GM23338 (cell line): ENCODE measurements at regions not wholly inside any gene's neighbourhood (a gene's known extent, or its start where the extent isn't known, plus 50 kb on each side); places are given as distances from the start of the nearest gene placed in this dataset.

Experiments used
- CREB1 ChIP-seq: fragments of 250-450 bp; sonication (Bioruptor Pico); IDR thresholded peaks from 2 replicates; pipeline ENCODE4 v1.5.0; 2020; ENCODE audit warnings: low read depth, mild to moderate bottlenecking, moderate library complexity
- EZH2 ChIP-seq: fragments of 200-600 bp; sonication (generic); IDR thresholded peaks from one replicate; pipeline ENCODE4 v1.8.0; 2017; ENCODE audit warnings: antibody characterized with exemption, mild to moderate bottlenecking, low read depth; ENCODE audit not compliant: unreplicated experiment
- EZH2phosphoT487 ChIP-seq: fragments of 200-600 bp; sonication (generic); IDR thresholded peaks from one replicate; pipeline ENCODE4 v1.8.1; 2018; ENCODE audit warnings: antibody characterized with exemption; ENCODE audit not compliant: unreplicated experiment
- JUNB ChIP-seq: IDR thresholded peaks from one replicate; pipeline ENCODE4 v1.6.1; 2016; ENCODE audit warnings: antibody characterized with exemption; ENCODE audit not compliant: unreplicated experiment
- NANOG ChIP-seq: IDR thresholded peaks from 2 replicates; pipeline ENCODE4 v1.6.1; 2016; ENCODE audit warnings: antibody characterized with exemption, borderline replicate concordance
- STAT1 ChIP-seq: IDR thresholded peaks from one replicate; pipeline ENCODE4 v1.6.1; 2016; ENCODE audit warnings: antibody characterized with exemption; ENCODE audit not compliant: unreplicated experiment
- ZNF331 ChIP-seq: fragments of 250-450 bp; sonication (Bioruptor Pico); IDR thresholded peaks from 2 replicates; pipeline ENCODE4 v1.5.0; 2020; ENCODE audit warnings: low read depth, mild to moderate bottlenecking, moderate library complexity
- TF ChIP-seq, protein P1 (sequence below): fragments of 250-450 bp; sonication (Bioruptor Pico); IDR thresholded peaks from 2 replicates; pipeline ENCODE4 v1.5.0; 2020; ENCODE audit warnings: mild to moderate bottlenecking, moderate library complexity
- TF ChIP-seq, protein P2 (sequence below), 2 experiments: fragments of 200-600 bp in 1 of 2; sonication (generic) in 1 of 2; conservative IDR thresholded peaks; 2 replicates each; pipeline versions ENCODE4 v1.5.1 to v1.6.1; 2016 to 2017; ENCODE audit warnings: antibody characterized with exemption in 2 of 2, low read depth in 2 of 2, mild to moderate bottlenecking in 2 of 2, moderate library complexity in 1 of 2

DNA sequence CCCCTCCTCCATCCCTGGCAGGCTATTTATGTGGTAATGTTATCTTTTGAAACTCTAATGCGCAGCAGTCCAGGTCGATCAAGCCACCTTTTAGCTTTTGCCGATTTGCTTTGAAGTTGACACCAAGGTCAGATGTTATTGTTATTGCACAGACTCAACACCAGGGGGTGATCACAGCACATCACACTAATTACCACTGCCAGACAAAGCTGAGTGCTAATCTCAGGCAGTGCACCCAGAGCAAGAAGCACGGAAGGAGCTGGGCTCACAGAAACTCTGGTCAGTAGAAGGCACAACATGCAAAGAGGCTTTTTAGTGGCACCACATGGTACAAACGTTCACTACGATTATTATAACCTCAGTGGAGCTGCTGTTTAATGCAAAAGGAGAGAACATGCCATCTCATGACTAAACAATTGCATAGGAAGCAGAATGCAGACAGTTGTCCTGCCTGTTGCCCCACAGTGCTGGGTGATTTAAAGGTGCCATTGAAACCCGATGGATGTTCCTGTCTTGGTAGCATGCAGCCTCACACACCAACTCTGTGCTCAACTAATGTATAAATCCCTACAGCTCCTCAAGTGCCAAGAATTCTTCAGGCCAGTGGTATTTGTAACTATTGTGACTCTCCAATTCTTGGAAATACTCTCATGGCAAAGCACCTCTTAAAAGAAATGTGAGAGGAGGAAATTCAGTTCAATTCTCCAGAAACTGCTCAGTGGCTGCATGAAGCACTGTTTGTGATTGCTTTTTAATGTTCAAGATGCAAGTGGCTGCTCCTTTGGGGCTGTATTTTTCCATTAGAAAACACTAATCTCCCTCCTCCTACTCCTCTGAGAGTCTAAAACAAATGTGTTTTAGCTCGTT lies 353.9 kb upstream of the DDI1 start (continued):
- TF ChIP-seq, protein P1, sequence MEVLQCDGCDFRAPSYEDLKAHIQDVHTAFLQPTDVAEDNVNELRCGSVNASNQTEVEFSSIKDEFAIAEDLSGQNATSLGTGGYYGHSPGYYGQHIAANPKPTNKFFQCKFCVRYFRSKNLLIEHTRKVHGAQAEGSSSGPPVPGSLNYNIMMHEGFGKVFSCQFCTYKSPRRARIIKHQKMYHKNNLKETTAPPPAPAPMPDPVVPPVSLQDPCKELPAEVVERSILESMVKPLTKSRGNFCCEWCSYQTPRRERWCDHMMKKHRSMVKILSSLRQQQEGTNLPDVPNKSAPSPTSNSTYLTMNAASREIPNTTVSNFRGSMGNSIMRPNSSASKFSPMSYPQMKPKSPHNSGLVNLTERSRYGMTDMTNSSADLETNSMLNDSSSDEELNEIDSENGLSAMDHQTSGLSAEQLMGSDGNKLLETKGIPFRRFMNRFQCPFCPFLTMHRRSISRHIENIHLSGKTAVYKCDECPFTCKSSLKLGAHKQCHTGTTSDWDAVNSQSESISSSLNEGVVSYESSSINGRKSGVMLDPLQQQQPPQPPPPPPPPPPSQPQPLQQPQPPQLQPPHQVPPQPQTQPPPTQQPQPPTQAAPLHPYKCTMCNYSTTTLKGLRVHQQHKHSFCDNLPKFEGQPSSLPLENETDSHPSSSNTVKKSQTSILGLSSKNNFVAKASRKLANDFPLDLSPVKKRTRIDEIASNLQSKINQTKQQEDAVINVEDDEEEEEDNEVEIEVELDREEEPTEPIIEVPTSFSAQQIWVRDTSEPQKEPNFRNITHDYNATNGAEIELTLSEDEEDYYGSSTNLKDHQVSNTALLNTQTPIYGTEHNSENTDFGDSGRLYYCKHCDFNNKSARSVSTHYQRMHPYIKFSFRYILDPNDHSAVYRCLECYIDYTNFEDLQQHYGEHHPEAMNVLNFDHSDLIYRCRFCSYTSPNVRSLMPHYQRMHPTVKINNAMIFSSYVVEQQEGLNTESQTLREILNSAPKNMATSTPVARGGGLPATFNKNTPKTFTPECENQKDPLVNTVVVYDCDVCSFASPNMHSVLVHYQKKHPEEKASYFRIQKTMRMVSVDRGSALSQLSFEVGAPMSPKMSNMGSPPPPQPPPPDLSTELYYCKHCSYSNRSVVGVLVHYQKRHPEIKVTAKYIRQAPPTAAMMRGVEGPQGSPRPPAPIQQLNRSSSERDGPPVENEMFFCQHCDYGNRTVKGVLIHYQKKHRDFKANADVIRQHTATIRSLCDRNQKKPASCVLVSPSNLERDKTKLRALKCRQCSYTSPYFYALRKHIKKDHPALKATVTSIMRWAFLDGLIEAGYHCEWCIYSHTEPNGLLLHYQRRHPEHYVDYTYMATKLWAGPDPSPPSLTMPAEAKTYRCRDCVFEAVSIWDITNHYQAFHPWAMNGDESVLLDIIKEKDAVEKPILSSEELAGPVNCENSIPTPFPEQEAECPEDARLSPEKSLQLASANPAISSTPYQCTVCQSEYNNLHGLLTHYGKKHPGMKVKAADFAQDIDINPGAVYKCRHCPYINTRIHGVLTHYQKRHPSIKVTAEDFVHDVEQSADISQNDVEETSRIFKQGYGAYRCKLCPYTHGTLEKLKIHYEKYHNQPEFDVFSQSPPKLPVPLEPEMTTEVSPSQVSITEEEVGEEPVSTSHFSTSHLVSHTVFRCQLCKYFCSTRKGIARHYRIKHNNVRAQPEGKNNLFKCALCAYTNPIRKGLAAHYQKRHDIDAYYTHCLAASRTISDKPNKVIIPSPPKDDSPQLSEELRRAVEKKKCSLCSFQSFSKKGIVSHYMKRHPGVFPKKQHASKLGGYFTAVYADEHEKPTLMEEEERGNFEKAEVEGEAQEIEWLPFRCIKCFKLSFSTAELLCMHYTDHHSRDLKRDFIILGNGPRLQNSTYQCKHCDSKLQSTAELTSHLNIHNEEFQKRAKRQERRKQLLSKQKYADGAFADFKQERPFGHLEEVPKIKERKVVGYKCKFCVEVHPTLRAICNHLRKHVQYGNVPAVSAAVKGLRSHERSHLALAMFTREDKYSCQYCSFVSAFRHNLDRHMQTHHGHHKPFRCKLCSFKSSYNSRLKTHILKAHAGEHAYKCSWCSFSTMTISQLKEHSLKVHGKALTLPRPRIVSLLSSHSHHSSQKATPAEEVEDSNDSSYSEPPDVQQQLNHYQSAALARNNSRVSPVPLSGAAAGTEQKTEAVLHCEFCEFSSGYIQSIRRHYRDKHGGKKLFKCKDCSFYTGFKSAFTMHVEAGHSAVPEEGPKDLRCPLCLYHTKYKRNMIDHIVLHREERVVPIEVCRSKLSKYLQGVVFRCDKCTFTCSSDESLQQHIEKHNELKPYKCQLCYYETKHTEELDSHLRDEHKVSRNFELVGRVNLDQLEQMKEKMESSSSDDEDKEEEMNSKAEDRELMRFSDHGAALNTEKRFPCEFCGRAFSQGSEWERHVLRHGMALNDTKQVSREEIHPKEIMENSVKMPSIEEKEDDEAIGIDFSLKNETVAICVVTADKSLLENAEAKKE (CRISPR knock-in tag) = 0 out of 2 replicates have a peak, but pooled peaks have one; percentile 28
- TF ChIP-seq ZNF331 (CRISPR knock-in tag) = no peak
- TF ChIP-seq CREB1 (CRISPR knock-in tag) = no peak
- TF ChIP-seq EZH2phosphoT487 = no peak
- TF ChIP-seq STAT1 = no peak
- TF ChIP-seq JUNB = no peak
- TF ChIP-seq NANOG = peak; percentile 83; the same call in 1 of the 2 replicates
- TF ChIP-seq, protein P2, sequence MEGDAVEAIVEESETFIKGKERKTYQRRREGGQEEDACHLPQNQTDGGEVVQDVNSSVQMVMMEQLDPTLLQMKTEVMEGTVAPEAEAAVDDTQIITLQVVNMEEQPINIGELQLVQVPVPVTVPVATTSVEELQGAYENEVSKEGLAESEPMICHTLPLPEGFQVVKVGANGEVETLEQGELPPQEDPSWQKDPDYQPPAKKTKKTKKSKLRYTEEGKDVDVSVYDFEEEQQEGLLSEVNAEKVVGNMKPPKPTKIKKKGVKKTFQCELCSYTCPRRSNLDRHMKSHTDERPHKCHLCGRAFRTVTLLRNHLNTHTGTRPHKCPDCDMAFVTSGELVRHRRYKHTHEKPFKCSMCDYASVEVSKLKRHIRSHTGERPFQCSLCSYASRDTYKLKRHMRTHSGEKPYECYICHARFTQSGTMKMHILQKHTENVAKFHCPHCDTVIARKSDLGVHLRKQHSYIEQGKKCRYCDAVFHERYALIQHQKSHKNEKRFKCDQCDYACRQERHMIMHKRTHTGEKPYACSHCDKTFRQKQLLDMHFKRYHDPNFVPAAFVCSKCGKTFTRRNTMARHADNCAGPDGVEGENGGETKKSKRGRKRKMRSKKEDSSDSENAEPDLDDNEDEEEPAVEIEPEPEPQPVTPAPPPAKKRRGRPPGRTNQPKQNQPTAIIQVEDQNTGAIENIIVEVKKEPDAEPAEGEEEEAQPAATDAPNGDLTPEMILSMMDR (conservative IDR thresholded peaks at IDR 0.05; ENCODE audit: low read depth in 2 of 2) = peak; percentile 85 to 95
- no peak for TF ChIP-seq EZH2
